HG02885 (cell line): ENCODE measurements at regions not wholly inside any gene's neighbourhood (a gene's known extent, or its start where the extent isn't known, plus 50 kb on each side); places are given as distances from the start of the nearest gene placed in this dataset.
A peak's percentile ranks its signal among the peaks of the same experiment; 100 is the strongest.
"Not testable (repeated sequence)": the region's sequence is repeated elsewhere in the genome, so short reads cannot be mapped to it uniquely, and the experiment has no call there.

Experiments used
- ATAC-seq: cut with Tn5 transposase; IDR thresholded peaks from one replicate; pipeline ENCODE4 v1.9.1; 2021; ENCODE audit warnings: mild to moderate bottlenecking; ENCODE audit not compliant: unreplicated experiment, poor library complexity

GRCh38 chr4:147096667-147097604 is 151.3 kb upstream of the TTC29 start:
- ATAC-seq: peak; percentile 83

- no peak for ATAC-seq
Measured at GRCh38 chr4:147101678-147102077, 156.0 kb upstream of the TTC29 start.

- no peak for ATAC-seq
Measured at GRCh38 chr4:147102596-147102995, 156.9 kb upstream of the TTC29 start.

- ATAC-seq: peak; percentile 65
Measured at GRCh38 chr4:147103403-147103946, 157.8 kb upstream of the TTC29 start.

GRCh38 chr4:147104768-147105167 is 159.1 kb upstream of the TTC29 start:
- no peak for ATAC-seq

GRCh38 chr4:147108409-147108808 is 162.7 kb upstream of the TTC29 start:
- ATAC-seq: no peak

- no peak for ATAC-seq
Measured at GRCh38 chr4:147109800-147110199, 164.1 kb upstream of the TTC29 start.

GRCh38 chr4:147110473-147111367 is 165.1 kb upstream of the TTC29 start:
- peak; percentile 62 for ATAC-seq

GRCh38 chr4:147112196-147112595 is 166.5 kb upstream of the TTC29 start:
- ATAC-seq: not testable (repeated sequence)

GRCh38 chr4:147117431-147117830 is 171.8 kb upstream of the TTC29 start:
- no peak for ATAC-seq

GRCh38 chr4:147118528-147118927 is 172.9 kb upstream of the TTC29 start:
- peak; percentile 91 for ATAC-seq

- ATAC-seq: no peak
Measured at GRCh38 chr4:147122685-147123084, 177.0 kb upstream of the TTC29 start.

- no peak for ATAC-seq
Measured at GRCh38 chr4:147123146-147123545, 177.5 kb upstream of the TTC29 start.

GRCh38 chr4:147128787-147129186 is 183.1 kb upstream of the TTC29 start:
- no peak for ATAC-seq

- ATAC-seq: no peak
Measured at GRCh38 chr4:147129687-147130086, 184.0 kb upstream of the TTC29 start.

- ATAC-seq: no peak
Measured at GRCh38 chr4:147134536-147135210, 189.0 kb upstream of the TTC29 start.

GRCh38 chr4:147136310-147136709 is 190.6 kb upstream of the TTC29 start:
- ATAC-seq: no peak

GRCh38 chr4:147136751-147137150 is 191.1 kb upstream of the TTC29 start:
- no peak for ATAC-seq

GRCh38 chr4:147137280-147137679 is 191.6 kb upstream of the TTC29 start:
- ATAC-seq: no peak

GRCh38 chr4:147138171-147138570 is 192.5 kb upstream of the TTC29 start:
- ATAC-seq: no peak
